ENCODE measurements at regions not wholly inside any gene's neighbourhood (a gene's known extent, or its start where the extent isn't known, plus 50 kb on each side); places are given as distances from the start of the nearest gene placed in this dataset.

DNA sequence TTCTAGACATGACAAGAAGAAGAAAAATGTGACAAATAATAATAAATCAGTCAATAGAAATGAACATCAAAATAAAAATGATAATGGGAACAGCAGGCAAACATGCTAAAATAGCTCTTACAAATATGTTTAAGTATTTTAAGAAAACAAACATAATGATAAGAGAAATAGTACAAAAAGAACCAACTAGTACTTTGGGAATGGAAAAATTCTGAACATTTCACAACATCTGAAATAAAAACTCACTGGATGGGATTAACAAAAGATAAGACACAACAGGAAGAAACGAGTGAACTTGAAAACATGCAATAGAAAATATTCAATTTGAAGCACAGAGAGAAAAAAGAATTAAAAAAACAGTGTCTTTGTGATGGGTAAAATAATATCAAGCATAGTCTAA is 115.2 kb upstream of the TSPAN2 start:
- DNase-seq (ENCODE audit: low spot score) = no peak

DNA sequence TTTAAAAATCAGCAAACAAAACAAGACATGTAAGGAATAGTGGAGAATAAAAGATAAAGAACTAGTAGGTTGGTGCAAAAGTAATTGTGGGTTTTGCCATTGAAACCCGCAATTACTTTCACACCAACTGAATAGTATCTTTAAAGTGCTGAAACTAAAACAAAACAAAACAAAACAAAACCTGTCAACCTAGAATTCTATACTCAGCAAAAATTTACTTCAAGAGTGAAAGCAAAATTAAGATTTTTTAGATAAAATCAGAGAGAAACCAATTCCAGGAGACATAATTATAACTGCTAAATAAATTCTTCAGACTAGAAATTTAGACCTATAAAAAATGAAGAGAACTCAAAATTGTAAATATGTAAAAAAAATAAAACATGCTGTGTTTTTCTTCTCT is 114.0 kb upstream of the TSPAN2 start:
- DNase-seq (ENCODE audit: low spot score) = no peak

DNA sequence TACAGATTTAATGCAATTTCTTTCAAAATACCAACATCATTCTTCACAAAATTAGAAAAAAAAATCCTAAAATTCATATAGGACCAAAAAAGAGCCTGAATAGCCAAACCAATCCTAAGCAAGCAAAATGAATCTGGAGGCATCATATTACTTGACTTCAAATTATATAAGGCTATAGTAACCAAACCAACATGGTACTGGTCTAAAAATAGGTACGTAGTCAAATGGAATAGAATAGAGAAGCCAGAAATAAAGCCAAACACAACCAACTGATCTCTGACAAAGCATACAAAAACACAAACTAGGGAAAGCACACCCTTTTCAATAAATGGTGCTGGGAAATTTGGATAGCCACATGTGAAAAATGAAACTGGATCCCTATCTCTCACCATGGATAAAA is 112.3 kb upstream of the TSPAN2 start:
- DNase-seq (ENCODE audit: low spot score) = no peak

DNA sequence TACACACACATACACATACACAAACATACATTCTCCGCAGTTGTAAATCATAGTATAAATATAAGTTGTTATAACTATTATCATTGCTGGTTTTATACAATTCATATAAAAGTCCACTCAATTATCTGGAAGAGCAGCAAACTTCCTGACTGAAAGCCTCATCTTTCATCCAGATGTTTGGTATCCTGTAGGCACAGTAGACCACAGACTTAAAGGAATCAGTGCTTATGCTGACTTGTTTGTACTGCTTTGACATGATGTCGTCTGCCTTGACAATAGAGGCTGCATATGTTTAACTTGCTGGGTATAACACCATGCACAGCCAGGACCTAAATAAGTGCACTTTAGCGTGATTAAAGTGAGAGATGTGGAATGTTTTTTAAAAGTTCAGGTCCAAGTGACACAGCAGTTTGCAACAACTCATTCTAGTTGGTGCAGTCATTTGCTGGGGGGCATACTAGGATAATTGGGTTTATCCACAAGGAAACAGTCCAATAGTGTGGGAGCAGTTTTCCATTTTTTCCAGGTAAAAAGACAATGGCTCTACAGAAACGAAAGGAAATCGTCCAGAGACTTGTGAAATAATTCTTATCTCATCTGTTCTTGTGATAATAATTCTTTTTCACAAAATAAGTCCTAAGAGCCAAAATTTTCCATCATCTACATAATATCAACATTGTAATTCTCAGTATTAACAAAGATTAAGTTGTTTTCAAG is 110.3 kb upstream of the TSPAN2 start:
- no peak for DNase-seq (ENCODE audit: low spot score)

DNA sequence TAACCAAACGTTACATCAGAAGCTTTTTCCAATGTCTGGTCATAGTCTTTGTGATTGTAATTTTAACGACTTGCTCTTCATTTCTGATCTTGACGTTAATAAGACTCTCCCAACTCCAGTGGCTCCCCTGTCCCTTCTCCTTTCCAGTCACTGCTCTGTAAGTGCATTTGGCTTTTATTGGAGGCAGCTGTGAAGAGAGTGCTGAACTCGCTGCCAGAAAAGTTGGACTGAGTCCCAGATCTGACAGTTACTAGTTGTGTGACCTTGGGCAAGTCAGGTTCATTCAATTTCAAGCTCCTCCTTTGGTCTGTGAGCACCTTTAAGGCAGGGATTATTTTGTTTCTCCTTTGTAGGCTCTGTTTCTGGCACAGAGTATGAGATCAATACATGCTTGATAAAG is 109.6 kb upstream of the TSPAN2 start:
- no peak for DNase-seq (ENCODE audit: low spot score)

DNA sequence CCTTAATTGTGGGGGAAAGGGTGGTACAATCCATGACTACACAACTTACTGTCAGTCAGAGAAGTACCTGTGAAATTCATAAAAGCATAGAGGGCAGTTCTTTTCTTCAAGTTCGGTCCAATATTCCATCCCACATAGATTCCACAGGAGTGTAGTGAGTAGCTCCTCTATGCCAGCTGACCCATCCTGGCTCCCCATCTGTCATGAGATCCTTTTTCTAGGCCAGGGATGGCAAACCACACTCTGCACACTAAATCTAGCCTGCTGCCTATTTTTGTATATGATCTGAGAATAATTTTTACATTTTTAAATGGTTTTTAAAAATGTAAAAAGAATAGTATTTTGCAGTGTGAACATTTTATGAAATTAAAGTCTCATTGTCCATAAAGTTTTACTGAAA is 107.0 kb upstream of the TSPAN2 start:
- no peak for DNase-seq (ENCODE audit: low spot score)

DNA sequence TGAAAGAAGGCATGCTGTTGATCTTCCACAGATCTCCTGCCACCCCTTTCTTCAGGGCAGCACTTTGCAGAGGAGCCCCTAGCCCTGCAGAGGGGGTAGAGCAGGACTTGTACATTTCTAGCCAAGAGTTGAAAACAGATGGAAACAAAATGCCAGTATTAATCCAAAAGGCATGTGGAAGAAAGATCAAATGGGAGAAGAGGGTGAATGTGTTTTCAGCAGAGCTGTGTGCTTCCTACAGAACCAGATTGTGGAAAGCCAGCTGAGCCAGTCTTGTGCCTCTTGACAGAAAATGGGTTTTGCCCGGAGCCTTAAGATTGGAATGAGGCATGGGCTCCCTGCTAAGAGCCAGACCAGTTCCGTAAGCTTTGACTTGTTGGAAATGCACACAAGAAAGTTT is 105.2 kb upstream of the TSPAN2 start:
- no peak for DNase-seq (ENCODE audit: low spot score)

DNA sequence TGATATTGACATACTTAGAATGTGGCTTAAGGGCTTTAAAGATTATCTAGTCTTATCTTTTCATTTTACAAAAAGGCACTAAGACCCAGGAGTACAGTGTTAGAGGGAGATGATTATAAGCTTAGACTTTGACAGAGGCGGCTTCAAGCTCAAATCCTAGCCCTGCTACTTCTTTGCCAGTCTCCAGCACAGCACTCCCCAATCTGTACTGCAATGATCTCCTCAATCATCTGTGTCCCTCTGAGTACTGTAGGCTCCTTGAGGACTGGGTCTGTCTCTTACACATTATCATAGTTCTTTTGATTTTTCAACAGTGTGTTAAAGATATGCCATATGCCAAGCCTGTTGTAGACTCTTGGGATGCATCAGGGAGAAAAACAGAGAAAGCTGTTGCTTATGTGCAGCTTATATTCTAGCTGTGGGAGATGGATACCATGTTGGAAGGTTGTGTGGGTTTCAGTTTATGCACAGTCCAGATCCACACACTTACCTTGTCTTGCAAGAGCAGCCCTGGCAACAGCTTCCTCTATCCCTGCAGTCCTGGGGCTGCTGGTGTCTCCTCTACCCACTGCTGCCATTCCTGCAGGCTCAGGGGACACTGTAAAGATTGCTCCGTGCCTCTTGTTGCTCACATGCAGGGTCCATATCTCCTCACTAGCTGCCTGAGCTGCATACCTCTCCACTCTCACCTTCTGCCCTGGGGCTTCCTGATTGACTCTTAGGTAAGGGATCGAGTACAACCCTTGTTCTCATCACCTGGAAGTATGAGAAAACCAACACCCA is 103.9 kb upstream of the TSPAN2 start:
- DNase-seq (ENCODE audit: low spot score) = no peak

DNA sequence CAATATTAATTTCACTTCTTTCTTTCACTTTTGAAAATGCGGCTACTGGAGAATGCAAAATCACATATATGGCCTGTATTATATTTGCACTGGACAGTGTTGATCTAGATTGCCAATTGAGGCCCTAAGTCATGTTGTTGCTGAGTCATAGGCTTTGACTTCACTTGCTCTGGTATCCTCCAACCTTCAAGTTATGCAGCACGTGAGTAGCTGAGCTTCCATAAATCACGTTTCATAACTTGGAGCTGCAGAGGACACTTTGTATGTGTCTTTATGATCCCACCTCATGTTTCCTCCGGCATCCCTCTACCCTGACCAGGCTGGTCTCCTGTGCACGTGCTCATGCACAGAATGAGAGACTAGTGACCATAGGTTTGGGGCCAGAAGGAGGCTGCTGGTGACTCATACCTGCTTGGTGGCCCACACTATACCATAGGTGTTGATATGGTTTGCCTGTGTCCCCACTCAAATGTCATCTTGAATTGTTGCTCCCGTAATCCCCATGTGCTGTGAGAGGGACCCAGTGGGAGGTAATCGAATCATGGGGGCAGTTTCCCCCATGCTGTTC is 103.0 kb upstream of the TSPAN2 start:
- no peak for DNase-seq (ENCODE audit: low spot score)

DNA sequence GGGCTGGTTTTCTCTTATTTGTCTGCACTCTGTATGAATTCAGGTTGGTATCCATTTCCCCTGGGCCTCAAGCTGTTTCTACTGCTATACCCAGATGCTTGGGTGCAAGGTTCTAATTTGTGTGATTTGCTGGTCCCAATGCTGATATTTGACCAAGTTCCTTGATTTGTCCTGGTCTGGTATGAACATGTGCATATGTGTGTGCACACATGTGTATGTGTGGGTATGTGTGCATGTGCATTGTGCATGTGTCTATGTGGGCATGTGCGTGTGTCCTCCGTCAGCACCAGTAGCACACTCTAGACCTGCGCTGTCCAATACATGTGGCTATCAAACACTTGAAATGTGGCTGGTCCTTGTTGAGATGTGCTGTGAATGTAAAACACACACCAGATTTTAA is 102.4 kb upstream of the TSPAN2 start:
- no peak for DNase-seq (ENCODE audit: low spot score)

DNA sequence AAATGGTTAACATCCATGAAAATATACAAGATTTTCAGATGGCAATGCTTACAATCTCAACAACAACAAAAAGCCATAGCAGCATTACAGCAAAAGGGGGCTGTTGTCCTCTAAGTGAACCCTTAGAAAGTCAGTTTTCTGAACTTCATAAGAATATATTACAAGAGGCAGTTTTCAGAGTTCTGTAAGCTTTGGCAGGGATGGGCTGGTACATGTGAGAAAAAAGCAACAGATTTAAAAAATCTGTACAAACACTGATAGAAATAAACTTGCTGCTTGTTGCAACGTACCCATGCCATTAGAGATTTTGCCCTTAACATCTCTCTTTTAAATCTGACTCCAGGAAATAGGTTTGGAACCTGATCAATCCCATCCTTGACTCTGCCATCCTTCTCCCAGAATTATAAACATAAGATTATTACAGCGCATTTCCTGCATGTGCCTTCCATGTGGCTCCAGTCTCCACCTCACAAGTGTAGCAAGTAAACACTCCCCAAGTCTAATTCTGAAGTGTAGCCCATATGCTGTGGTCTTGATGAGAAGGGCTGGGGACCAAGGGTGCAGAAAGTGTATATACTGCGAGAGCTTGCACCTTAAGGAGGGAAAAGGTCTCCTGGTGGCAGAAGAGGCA is 101.4 kb upstream of the TSPAN2 start:
- DNase-seq (ENCODE audit: low spot score) = no peak

DNA sequence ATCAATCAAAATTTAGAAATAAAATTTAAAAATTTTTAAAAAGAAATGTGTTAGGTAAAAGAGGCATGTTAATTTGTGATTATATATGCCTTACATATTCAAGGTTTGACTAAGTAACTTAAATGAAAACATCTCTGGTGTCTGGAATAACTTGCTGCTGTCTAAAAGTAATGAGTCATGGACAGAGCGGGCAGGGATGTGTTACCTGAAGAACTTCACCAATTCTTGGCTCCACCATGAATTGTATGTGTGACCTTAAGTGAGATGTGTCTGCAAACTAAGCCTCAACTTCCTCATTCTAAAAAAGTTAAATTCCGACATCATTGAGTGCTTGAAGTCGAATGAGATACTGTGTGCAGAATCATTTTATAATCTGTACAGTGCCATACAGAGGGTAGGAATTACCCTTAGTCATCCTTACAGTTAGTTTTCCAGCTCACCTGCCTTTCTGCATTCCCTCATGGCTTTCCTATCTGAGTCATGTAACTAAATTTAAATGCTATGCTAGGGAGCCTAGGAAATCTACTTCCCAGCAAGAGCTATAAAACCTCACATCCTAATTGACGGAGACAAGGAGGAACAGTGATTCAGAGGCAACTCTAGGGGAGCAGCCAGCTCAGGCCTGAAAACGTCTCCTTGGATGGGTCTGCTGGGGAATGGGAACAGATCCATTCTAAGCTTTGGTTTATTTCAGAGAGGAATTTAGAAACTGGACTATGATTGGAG is 100.7 kb upstream of the TSPAN2 start:
- no peak for DNase-seq (ENCODE audit: low spot score)

DNA sequence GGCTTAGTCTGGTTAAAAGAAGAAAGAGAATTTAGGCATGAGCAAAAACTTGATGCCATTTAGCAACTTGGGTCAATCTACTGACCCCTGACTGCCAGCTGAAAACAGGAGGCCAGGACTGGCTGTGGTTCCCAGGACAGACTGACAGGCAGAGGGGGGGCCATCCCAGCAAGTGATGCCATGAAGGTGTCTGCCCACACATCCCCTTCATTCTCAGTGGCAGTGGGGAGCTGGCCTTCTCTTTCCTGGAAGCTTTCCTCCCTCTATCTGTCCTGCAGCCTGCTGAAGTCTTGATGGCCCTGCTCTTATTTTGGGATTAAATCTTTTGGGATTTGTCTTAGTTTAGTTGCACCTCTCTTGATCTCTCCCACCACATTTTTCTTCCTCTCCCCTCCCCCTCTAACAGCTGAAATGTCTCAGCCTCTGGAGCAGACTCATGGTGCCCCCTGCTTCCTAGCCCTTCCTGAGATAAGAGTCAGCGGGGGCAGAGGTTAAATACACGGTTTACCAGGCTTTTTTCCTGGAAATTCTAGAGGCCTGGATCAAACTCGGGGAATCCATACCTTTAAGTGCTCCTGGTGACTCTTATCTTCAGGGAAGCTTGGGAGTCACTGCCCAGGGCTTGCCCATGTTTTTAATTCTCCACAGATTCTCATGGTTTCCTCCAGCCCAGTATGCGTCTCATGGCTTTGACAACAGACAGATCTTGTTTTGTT is 99.5 kb upstream of the TSPAN2 start:
- no peak for DNase-seq (ENCODE audit: low spot score)

DNA sequence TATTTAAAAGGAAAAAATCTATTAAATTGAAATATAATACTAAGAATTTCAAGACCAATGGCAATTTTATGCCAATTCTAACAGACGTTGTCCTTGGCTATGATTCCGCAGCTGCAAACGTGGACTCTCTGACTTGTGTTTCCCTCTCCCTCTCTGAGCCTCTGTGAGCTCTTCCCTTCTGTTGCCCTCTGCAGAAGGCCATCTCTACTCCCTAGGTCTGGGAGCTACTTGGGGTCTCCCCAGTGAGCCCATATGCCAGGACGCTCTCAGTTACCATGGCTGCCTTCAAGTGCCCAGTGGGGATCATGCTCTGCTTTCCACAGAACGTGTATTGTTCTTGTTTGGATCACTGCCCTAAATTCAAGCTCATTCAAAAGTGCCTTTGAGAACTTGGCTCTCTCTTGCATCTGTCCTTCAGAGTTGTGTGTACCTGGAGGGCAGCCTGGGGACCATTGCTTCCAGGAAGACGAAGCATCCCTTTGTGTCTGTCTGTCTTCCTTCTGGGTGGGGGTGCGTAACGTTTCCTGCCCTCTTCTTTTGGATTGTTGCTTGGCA is 97.5 kb upstream of the TSPAN2 start:
- no peak for DNase-seq (ENCODE audit: low spot score)

DNA sequence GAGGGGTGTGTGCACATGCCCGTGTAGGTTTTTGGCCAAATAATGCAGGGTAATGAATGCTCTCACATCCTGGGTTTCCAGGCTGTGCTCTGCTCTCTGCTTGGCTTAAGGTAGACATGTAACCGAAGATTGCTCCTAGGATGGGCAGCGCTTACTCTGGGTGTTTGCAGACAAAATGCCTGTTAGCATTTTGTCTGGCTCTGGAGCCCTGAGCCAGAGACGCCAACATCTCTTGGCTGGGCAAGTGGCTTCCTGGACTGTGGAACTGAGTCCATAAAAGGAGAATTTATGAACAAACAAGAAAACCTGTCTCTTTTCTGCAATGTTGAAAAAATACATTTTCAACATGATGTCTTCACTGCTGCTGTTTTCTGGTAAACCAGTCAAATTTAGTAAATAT is 96.0 kb upstream of the TSPAN2 start:
- DNase-seq (ENCODE audit: low spot score) = no peak

DNA sequence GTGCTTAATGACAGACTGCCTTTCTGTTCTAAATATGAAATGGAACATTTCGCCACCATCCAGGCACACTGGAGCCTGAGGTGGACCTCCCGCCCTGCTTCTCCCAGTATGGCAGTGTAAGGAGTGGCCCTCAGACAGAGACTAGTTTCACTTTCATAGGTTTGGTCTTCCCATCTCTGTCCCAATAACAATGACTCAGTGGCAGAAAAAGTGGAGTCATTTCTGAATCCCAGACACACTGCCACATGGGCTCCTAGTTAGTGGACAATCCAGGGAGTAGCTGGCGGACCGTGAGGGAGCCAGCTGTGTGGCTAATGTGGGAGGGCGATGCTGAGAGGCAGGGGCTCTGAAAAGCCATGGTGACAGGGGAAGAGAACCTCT is 95.6 kb upstream of the TSPAN2 start:
- DNase-seq (ENCODE audit: low spot score) = no peak

DNA sequence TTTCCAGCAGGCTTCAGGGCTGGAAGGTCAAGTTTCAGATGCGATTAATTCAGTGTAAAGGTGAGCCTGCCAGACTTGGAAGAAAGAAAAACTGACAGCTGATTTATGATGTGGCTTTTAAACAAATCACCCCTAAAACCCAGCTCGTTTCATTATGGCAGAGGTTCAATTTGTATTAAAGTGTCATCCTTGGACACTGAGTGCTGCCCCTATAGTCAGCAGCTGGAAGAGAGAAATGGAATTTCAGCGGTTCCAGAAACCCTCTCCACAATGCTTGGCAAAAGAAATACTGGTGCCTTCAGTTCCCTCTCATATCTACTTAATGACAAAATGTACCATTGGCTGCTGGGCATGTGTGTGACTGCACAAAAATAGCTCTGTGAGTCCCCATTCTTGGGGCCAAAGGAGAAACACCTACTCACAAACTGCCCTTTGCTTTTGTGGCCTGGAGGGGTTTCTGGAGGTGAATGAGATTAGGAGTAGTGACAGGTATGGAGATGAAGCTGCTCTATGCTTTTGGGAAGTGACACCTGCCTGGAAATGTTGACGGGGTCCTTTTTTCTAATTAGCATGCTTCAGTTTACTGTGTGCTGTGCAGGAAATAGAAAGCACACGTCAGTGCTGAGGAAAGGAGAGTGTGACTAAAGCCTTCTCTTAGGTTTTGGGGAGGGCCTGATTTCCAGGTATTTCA is 95.1 kb upstream of the TSPAN2 start:
- DNase-seq (ENCODE audit: low spot score) = no peak

DNA sequence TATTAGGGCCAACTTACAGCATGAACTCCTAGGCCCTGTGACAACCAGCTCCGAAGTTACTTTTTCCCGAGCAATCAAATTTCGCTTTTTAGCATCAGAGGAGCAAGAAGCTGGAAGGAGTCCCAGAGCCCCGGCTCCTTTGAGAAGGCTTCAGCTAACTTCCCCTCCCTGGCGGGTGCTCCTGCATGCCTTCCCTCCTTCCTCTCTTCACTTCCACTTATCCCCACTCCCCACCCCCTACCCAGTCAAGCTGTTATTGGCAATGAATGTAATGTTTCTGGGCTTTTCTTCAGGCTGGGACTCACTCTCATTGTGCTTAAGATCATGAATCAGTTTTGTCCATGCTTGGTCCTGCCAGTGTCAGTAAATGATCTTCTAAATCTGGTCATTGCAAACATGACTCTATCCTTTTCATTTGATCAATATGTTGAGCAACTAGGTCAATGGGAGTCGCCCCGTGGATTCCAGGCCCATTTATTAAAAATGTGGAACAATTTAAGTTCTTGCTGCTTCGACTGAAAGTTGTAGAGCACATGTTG is 94.5 kb upstream of the TSPAN2 start:
- no peak for DNase-seq (ENCODE audit: low spot score)

DNA sequence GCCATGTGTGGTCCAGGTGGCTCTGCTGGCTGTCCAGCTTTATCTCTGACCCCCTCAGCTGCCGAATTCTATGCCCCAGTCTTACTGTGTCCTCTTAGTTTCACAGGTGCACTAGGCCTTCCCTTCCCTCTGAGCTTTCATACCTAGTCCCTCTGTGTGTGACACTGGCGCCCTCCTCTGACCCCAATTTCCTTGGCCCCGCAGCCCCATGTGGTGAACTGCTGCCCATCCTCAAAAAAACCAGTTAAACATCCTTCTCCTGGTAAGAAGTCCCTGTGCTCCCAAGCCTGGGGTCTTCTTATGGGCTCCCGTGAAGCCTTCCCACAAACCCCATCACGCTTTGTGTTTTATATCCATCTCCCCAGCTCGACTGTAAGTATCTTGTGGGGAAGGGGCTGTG is 93.9 kb upstream of the TSPAN2 start:
- DNase-seq (ENCODE audit: low spot score) = no peak

DNA sequence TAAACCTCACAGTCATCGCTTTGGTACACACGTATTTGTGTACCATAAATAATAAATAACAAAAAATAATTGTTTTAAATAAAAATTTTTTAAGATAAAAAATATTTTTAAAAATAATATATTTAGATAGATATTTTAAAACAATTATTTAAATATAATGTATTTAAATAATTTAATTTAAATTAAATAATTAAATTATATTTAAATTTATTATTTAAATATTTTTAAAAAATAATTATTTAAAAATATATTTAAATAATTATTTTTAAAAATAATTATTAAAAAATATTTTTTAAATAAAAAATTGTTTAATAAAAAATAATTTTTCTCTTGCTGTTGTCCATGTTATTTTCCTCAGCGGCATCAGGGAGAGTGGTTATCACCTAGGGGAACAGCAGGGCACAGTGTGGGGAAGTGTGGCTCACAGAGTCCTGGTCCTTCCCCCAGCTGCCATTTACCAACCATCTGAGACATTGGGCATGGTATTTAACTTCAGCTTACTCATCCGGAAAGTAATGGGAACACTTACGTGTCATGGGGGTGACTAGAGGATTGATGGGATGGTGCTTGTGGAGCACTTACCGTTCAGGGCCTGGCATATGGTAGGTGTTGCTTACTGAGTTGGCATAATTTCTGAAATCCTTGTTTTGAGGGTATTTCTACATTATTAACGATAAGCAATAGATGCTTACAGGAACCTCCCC is 92.9 kb upstream of the TSPAN2 start:
- no peak for DNase-seq (ENCODE audit: low spot score)
